ENCODE measurements at regions not wholly inside any gene's neighbourhood (a gene's known extent, or its start where the extent isn't known, plus 50 kb on each side); places are given as distances from the start of the nearest gene placed in this dataset.
A peak's percentile ranks its signal among the peaks of the same experiment; 100 is the strongest.
"Not testable (repeated sequence)": the region's sequence is repeated elsewhere in the genome, so short reads cannot be mapped to it uniquely, and the experiment has no call there.

DNA sequence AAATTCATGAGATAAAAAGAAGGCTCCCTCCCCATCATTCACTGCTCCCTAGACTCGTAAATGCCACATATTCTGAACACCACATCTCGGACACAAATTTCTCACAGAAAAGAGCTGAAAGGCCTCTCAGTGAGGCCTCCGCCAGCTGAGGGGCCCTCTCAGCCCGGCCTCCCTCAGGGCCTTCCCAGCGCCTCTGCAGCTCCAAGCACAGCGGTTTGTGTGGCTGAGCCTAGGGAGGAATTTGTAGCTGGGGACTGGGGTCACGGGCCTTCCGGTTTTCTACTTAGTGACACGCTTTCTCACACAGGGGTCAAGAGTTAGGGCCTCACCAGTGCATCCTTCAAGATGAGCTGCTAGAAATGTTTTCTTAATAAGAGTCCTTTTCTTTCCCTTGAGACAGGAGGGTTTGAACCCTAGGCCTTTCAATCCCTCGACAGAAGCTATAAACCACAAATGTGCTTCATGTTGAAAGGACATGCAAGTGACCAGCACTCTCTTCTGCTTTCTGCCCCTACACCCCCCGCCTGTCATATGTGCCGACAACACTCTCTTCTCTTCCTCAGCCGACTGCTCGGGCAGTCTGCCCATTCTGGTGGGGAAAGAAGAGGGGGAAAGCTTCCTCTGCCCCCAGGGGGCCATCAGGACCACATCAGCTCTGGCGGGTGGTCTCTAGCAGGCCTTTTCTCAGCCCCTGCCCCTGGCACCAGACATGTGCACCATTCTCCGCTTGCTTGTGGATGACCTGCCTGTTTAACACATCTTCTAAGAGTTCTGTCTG is 104.9 kb downstream of the CHIC2 start:
- no peak for DNase-seq (ENCODE audit: low read depth in 2 of 2)

- DNase-seq (ENCODE audit: low read depth in 2 of 2) = no peak
Measured at GRCh38 chr4:53956454-53956853, 108.0 kb downstream of the CHIC2 start.

- DNase-seq (ENCODE audit: low read depth in 2 of 2) = no peak
Measured at GRCh38 chr4:53956053-53956452, 108.4 kb downstream of the CHIC2 start.

DNA sequence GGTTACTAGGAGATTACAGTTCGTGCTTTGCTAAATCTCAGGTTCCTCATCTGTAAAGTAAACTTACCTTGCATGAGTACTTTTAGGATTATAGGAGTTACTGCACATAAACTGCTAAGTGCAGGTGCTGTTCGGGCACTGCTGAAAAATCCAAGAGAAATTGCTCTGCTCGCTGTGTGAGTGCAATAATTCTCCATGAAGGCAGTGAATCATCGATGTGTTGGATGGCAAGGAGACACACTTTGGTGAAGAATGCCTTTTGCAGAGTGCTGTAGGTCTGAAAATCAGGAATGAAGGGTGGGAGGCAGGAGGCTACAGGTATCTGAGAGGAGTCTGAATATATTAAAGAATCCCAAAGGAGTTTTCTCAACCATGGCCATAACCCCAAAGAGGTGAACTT is 113.0 kb downstream of the CHIC2 start:
- no peak for DNase-seq (ENCODE audit: low read depth in 2 of 2)

GRCh38 chr4:53943345-53944085 is 120.9 kb downstream of the CHIC2 start:
- no peak for DNase-seq (ENCODE audit: low read depth in 2 of 2)

- DNase-seq (ENCODE audit: low read depth in 2 of 2) = no peak
Measured at GRCh38 chr4:53942712-53943111, 121.7 kb downstream of the CHIC2 start.

DNA sequence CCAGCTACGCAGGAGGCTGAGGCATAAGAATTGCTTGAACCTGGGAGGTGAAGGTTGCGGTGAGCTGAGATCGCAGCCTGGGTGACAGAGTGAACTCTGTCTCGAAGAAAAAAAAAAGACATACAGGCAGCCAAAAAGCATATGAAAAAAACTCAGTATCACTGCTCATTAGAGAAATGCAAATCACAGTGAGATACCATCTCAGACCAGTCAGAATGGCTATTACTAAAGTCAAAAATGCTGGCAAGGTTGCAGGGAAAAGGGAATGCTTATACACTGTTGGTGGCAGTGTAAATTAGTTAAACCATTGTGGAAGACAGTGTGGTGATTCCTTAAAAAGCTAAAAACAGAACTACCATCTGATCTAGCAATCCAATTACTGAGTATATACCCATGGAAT is 123.1 kb downstream of the CHIC2 start:
- DNase-seq (ENCODE audit: low read depth in 2 of 2) = no peak

GRCh38 chr4:53939892-53940291 is 124.5 kb downstream of the CHIC2 start:
- not testable (repeated sequence) for DNase-seq (ENCODE audit: low read depth in 2 of 2)

GRCh38 chr4:53937918-53938317 is 126.5 kb downstream of the CHIC2 start:
- no peak for DNase-seq (ENCODE audit: low read depth in 2 of 2)

GRCh38 chr4:53937327-53937726 is 127.1 kb downstream of the CHIC2 start:
- DNase-seq (ENCODE audit: low read depth in 2 of 2) = no peak

GRCh38 chr4:53935780-53936179 is 128.6 kb downstream of the CHIC2 start:
- no peak for DNase-seq (ENCODE audit: low read depth in 2 of 2)

GRCh38 chr4:53932796-53933610 is 131.4 kb downstream of the CHIC2 start:
- DNase-seq (ENCODE audit: low read depth in 2 of 2) = no peak

- DNase-seq (ENCODE audit: low read depth in 2 of 2) = no peak
Measured at GRCh38 chr4:53931461-53931961, 132.9 kb downstream of the CHIC2 start.

DNA sequence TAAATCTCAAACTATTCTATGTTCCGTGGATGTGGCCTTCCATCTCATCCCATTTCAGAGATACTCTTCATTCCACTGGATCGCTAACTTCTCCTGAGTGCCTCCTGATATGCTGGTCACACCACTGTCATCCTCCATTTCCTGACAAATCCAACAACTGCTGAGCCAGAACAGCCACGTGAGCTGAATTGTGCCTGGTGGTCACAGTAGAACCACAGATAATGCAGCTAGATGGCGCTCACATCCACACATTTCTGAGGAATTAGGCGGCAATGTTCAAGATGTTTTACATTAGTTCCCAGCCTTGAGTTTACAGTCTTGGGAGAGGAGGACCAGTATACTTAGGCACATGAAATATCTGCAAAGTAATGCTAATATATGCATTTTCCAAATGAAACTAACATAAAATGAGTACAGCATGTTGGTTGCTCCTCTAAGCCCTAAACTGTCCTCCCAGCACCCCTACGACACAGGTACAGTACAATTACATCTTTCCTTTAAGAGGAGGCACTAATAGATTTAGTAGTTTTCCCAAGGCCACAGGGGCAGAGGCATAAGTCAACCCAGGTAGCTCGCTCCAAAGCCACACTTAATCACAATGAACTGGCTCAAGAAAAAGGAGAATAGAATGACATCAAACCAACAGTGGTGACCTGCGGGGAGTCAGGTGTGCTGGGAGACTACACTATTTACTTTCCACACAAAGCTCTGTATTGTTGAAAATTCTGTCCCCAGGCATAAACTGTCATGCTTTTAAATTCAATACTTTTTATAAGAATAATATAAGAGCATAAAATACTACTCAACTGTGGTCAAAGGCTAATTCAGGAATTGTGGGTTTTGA is 134.2 kb downstream of the CHIC2 start:
- peak; percentile 18 to 19 for DNase-seq (ENCODE audit: low read depth in 2 of 2)

GRCh38 chr4:53929311-53929710 is 135.1 kb downstream of the CHIC2 start:
- DNase-seq (ENCODE audit: low read depth in 2 of 2) = no peak

GRCh38 chr4:53928825-53929224 is 135.6 kb downstream of the CHIC2 start:
- DNase-seq (ENCODE audit: low read depth in 2 of 2) = no peak

DNA sequence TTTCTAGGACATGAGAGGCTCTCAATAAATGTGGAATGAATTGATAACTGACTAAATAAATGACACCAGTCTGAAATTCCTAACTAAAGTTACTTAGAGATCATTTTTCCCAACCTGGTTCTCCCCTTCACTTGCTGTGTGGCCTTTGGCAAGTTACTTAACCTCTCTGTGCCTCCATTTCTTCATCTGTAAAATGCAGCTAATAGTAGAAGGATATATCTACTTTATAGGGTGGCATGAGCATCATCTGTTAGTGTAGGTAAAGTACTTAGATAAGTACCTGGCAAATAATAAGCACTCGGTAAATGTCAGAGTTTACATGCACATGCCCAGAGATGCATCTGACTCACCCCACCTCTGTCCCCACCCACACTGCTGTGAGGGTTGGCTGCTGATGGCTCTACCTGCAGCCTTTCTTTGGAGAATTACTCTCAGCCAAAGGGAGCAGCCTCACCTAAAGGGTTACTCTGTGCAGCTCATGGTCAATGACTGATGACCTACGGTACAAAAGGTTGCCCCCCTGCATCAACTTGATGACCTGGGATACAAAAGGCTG is 139.3 kb downstream of the CHIC2 start:
- no peak for DNase-seq (ENCODE audit: low read depth in 2 of 2)

DNA sequence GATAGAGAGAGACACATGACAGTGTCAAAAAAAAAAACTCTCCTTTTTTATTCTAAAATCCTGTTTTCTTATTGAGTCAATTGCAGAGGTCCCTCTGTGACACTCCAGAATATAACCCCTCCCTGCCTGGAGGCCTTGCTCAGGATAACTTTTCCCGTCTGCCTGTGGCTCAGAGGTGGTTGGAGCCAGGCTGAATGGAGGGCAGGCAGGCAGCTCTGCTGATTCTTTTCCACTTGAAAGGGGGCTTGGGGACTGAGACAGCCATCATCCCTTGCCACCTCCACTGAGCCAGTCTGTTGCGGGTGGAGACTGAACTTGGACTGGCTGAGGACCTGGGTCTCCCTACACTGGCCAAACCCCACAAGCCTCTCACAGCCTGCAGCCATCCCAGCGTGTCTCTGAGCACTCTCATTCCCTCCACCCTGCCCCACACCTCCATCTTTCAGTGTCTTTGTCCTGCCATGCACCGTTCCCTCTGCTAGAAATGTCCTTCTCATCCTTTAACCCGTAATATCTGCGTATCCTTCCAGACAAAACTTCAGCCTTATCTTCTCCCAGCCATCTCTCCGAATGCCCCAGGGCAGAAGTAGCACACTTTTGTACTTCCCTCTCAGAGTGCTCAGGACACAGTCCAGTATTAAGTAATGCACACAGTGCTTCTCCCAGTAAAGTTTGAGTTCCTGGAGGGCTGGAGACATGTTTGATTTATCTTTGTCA is 139.9 kb downstream of the CHIC2 start:
- no peak for DNase-seq (ENCODE audit: low read depth in 2 of 2)

GRCh38 chr4:53923921-53924320 is 140.5 kb downstream of the CHIC2 start:
- DNase-seq (ENCODE audit: low read depth in 2 of 2) = no peak

GRCh38 chr4:53921856-53922255 is 142.5 kb downstream of the CHIC2 start:
- DNase-seq (ENCODE audit: low read depth in 2 of 2) = no peak
